Omental fat pad (tissue), 3 donors: ENCODE measurements at regions not wholly inside any gene's neighbourhood (a gene's known extent, or its start where the extent isn't known, plus 50 kb on each side); places are given as distances from the start of the nearest gene placed in this dataset.

Experiments used
- ATAC-seq: fragments of 150-250 bp; one replicate; pipeline ENCODE4 v1.9.1; 2016; ENCODE audit warnings: mild to moderate bottlenecking, moderate library complexity; ENCODE audit not compliant: low FRiP score
- DNase-seq: peaks from one replicate; pipeline ENCODE4 v3.0.0-alpha.2; 2019; ENCODE audit warnings: low spot score
- CTCF ChIP-seq, 3 donors: fragments of 450-650 bp; IDR thresholded peaks; one replicate each; pipeline ENCODE4 v1.5.1; 2016 to 2017; ENCODE audit warnings: antibody characterized with exemption in 3 of 3, mild to moderate bottlenecking in 3 of 3, moderate library complexity in 2 of 3

- DNase-seq, result no peak
- TF ChIP-seq CTCF (IDR thresholded peaks at IDR 0.05), result no peak
- ATAC-seq, result no peak
Measured at GRCh38 chr12:91349476-91349875, 166.9 kb upstream of the DCN start.

GRCh38 chr12:91347481-91348214 is 165.0 kb upstream of the DCN start:
- ATAC-seq (no peak), DNase-seq (no peak)
- no peak for TF ChIP-seq CTCF (IDR thresholded peaks at IDR 0.05)

GRCh38 chr12:91346827-91347226 is 164.2 kb upstream of the DCN start:
- DNase-seq (no peak), ATAC-seq (no peak)
- TF ChIP-seq CTCF (IDR thresholded peaks at IDR 0.05), result no peak

- TF ChIP-seq CTCF (IDR thresholded peaks at IDR 0.05), result no peak
- DNase-seq, result no peak
- no peak for ATAC-seq
Measured at GRCh38 chr12:91344408-91344807, 161.8 kb upstream of the DCN start.

- no peak for ATAC-seq
- DNase-seq, result no peak
- TF ChIP-seq CTCF (IDR thresholded peaks at IDR 0.05), result no peak
Measured at GRCh38 chr12:91343010-91343409, 160.4 kb upstream of the DCN start.

- TF ChIP-seq CTCF (IDR thresholded peaks at IDR 0.05), result no peak
Measured at GRCh38 chr12:91339106-91339505, 156.5 kb upstream of the DCN start.

GRCh38 chr12:91335699-91336098 is 153.1 kb upstream of the DCN start:
- ATAC-seq (no peak), DNase-seq (no peak)
- no peak for TF ChIP-seq CTCF (IDR thresholded peaks at IDR 0.05)

More at GRCh38 chr12:91339106-91339505, 156.5 kb upstream of the DCN start:
- ATAC-seq (no peak), DNase-seq (no peak)
